ENCODE measurements at regions not wholly inside any gene's neighbourhood (a gene's known extent, or its start where the extent isn't known, plus 50 kb on each side); places are given as distances from the start of the nearest gene placed in this dataset.

DNA sequence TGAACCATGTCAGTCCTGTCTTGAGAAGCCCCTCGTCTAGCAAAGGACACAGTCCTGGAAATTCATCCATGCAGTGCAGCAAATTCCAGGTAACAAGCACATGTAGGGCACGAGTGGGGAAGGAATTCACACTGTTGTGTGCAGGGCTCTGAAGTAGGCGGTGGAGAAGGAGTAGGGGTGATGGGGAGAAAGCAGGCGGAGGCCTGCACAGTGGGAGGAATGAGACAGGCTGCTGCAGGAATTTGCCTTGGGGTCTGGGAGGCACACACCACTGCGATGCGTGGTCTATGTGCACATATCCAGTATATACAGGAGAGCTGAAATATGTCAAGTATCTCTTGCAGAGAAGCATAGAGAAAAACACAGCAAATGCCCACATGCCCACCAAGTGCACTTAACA lies 249.2 kb upstream of the IRX2 start:
- BruUV-seq (replicated peaks) = no TSS peak
- no peak overlapping the region for H3K27ac ChIP-seq (ENCODE audit: low read length)
- no peak for DNase-seq (ENCODE audit: low read depth, low spot score)
- in situ Hi-C loops (cut with HindIII; ENCODE audit: low pct_unique_long_range_greater_than_20kb, low sequenced_read_pairs) (no loop called here), intact Hi-C loops (cut with micrococcal nuclease; ENCODE audit: unreplicated experiment) (no loop called here)
- no peaks in the 10 kb centered on the region for H3K4me1 ChIP-seq (ENCODE audit: control insufficient read depth, insufficient read depth, low read length)
- H3K4me3 ChIP-seq (ENCODE audit: low read depth in 2 of 2, low read length in 2 of 2) = no peak overlapping the region
- ChIA-PET CTCF (no interaction called here), POLR2A (no interaction called here)
- ATAC-seq = no peak
- no peaks in the 10 kb centered on the region for H3K9me3 ChIP-seq (ENCODE audit: control insufficient read depth, insufficient read depth, low read depth, low read length)
- no peaks in the 10 kb centered on the region for H3K27me3 ChIP-seq (ENCODE audit: control insufficient read depth, insufficient read depth, low read length)
- no peaks in the 10 kb centered on the region for H3K36me3 ChIP-seq (ENCODE audit: control insufficient read depth, insufficient read depth, low read length)
- no peak for TF ChIP-seq POLR2AphosphoS5 (IDR thresholded peaks at IDR 0.05; ENCODE audit: low read depth, low read length)
- no peak for TF ChIP-seq SIN3A (IDR thresholded peaks at IDR 0.05; ENCODE audit: borderline replicate concordance, insufficient read depth, low read depth, low read length)
- TF ChIP-seq CTCF (IDR thresholded peaks at IDR 0.05) = no peak
- no peak for TF ChIP-seq TCF7L2 (IDR thresholded peaks at IDR 0.05; ENCODE audit: low read depth, low read length)

DNA sequence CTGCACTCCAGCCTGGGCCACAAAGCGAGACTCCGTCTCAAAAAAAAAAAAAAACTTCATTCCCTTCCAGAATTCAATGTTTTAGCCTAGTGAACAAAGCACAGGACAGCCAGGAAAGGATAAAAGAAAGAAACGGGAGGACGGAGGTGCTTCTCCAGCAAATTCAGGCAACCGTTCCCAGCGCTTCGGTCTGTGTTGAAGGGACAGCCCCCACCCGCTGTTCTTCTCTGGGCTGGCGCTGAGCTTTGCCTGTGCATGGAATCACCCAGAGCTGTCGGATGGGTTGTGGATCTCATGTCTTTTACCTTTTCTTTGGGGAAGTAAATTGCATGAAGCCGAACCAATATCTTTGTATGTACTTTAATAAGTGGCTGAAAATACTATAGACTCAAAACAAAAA lies 248.4 kb upstream of the IRX2 start:
- no peak for TF ChIP-seq POLR2AphosphoS5 (IDR thresholded peaks at IDR 0.05; ENCODE audit: low read depth, low read length)
- TF ChIP-seq REST (IDR thresholded peaks at IDR 0.05; ENCODE audit: insufficient read depth in 1 of 2, low read depth in 2 of 2, low read length in 1 of 2) = no peak
- no peak for TF ChIP-seq TCF7L2 (IDR thresholded peaks at IDR 0.05; ENCODE audit: low read depth, low read length)
- TF ChIP-seq CTCF (IDR thresholded peaks at IDR 0.05) = no peak
- TF ChIP-seq SIN3A (IDR thresholded peaks at IDR 0.05; ENCODE audit: borderline replicate concordance, insufficient read depth, low read depth, low read length) = no peak
- CTCF ChIA-PET = no interaction called here
- BruUV-seq (replicated peaks) = no TSS peak

More for the DNA sequence above, 248.4 kb upstream of the IRX2 start:
- ATAC-seq (no peak), DNase-seq (ENCODE audit: low read depth, low spot score) (no peak)
- no peaks in the 10 kb centered on the region for H3K4me1 ChIP-seq (ENCODE audit: control insufficient read depth, insufficient read depth, low read length)
- no peaks in the 10 kb centered on the region for H3K27me3 ChIP-seq (ENCODE audit: control insufficient read depth, insufficient read depth, low read length)
- H3K36me3 ChIP-seq (ENCODE audit: control insufficient read depth, insufficient read depth, low read length) = no peaks in the 10 kb centered on the region
- H3K9me3 ChIP-seq (ENCODE audit: control insufficient read depth, insufficient read depth, low read depth, low read length) = no peaks in the 10 kb centered on the region
- POLR2A ChIA-PET = no interaction called here
- H3K4me3 ChIP-seq (ENCODE audit: low read depth in 2 of 2, low read length in 2 of 2) = no peak overlapping the region
- intact Hi-C loops (cut with micrococcal nuclease; ENCODE audit: unreplicated experiment) = no loop called here
- in situ Hi-C loops (cut with HindIII; ENCODE audit: low pct_unique_long_range_greater_than_20kb, low sequenced_read_pairs) = no loop called here
- H3K27ac ChIP-seq (ENCODE audit: low read length) = no peak overlapping the region

Measured in Panc1 (cell line).